Astrocyte (in vitro differentiated cells and primary cell): ENCODE measurements at regions not wholly inside any gene's neighbourhood (a gene's known extent, or its start where the extent isn't known, plus 50 kb on each side); places are given as distances from the start of the nearest gene placed in this dataset.

Experiments used
- CTCF ChIP-seq: IDR thresholded peaks from 2 replicates; pipeline ENCODE4 v1.5.1; 2011; ENCODE audit warnings: low read depth, mild to moderate bottlenecking, inconsistent platforms, low read length, moderate library complexity; ENCODE audit not compliant: insufficient read depth
- EZH2 ChIP-seq: IDR thresholded peaks from 2 replicates; pipeline ENCODE4 v1.6.1; 2012; ENCODE audit warnings: mild to moderate bottlenecking, low read length, inconsistent platforms; ENCODE audit not compliant: insufficient read depth

GRCh38 chr9:69993110-69993509 lies 50.5 kb upstream of the MAMDC2 start:
- no peak for TF ChIP-seq CTCF
- TF ChIP-seq EZH2: no peak
